GM12864 (cell line): ENCODE measurements at regions not wholly inside any gene's neighbourhood (a gene's known extent, or its start where the extent isn't known, plus 50 kb on each side); places are given as distances from the start of the nearest gene placed in this dataset.

ENCODE experiments used
- DNase-seq: peaks from one replicate; pipeline ENCODE4 v3.0.0-alpha.2; 2011; ENCODE audit warnings: low read depth
- H3K4me3 ChIP-seq: 2 replicates; pipeline ENCODE4 v1.5.1; 2011; ENCODE audit warnings: mild to moderate bottlenecking, low read depth, low read length, control low read depth
- CTCF ChIP-seq: IDR thresholded peaks from 2 replicates; pipeline ENCODE4 v1.5.1; 2011; ENCODE audit warnings: low read depth, mild to moderate bottlenecking, moderate library complexity, low read length, control low read depth, inconsistent platforms; ENCODE audit errors: missing control alignments

GRCh38 chr11:104422324-104422944, 258.5 kb upstream of the PDGFD start:
- H3K4me3 ChIP-seq: no peak overlapping the region
- no peak for TF ChIP-seq CTCF
- DNase-seq: no peak

GRCh38 chr11:104410336-104410735, 246.4 kb upstream of the PDGFD start:
- no peak for DNase-seq
- TF ChIP-seq CTCF: no peak
- H3K4me3 ChIP-seq: no peak overlapping the region

- TF ChIP-seq CTCF: no peak
- DNase-seq: no peak
Measured at GRCh38 chr11:104408630-104409029, 244.7 kb upstream of the PDGFD start.

GRCh38 chr11:104405277-104405676, 241.3 kb upstream of the PDGFD start:
- DNase-seq: no peak
- TF ChIP-seq CTCF: no peak
- H3K4me3 ChIP-seq: no peak overlapping the region

More at GRCh38 chr11:104408630-104409029, 244.7 kb upstream of the PDGFD start:
- H3K4me3 ChIP-seq: no peak overlapping the region

- no peak for TF ChIP-seq CTCF
- no peak overlapping the region for H3K4me3 ChIP-seq
- no peak for DNase-seq
Measured at GRCh38 chr11:104404231-104405175, 240.6 kb upstream of the PDGFD start.

GRCh38 chr11:104402812-104403521, 239.0 kb upstream of the PDGFD start:
- TF ChIP-seq CTCF: no peak
- H3K4me3 ChIP-seq: no peak overlapping the region
- DNase-seq: no peak
